Kidney (tissue), 13 donors: ENCODE measurements at regions not wholly inside any gene's neighbourhood (a gene's known extent, or its start where the extent isn't known, plus 50 kb on each side); places are given as distances from the start of the nearest gene placed in this dataset.

Source experiments
- DNase-seq, 5 donors: peaks; one replicate each; pipeline ENCODE4 v3.0.0-alpha.2; 2013 to 2020
- FAIRE-seq: peaks from 2 replicates; lab custom pipeline; 2012; peaks lifted over from hg19 to GRCh38; lab: Jason Lieb, UNC
- H3K27ac ChIP-seq, 2 donors: one replicate each; pipeline ENCODE4 v1.7.0; 2013; ENCODE audit warnings: low read depth in 2 of 2, low read length in 2 of 2, inconsistent platforms in 1 of 2
- H3K27me3 ChIP-seq: one replicate; pipeline ENCODE4 v1.7.1; 2013; ENCODE audit warnings: low read length, inconsistent platforms; ENCODE audit not compliant: control insufficient read depth, insufficient read depth
- H3K36me3 ChIP-seq, 3 donors: one replicate each; pipeline versions ENCODE4 v1.7.0 to v1.7.1; 2013; ENCODE audit warnings: low read length in 3 of 3, control low read depth in 1 of 3, inconsistent platforms in 1 of 3; ENCODE audit not compliant: insufficient read depth in 3 of 3, control insufficient read depth in 2 of 3
- H3K4me1 ChIP-seq, 3 donors: one replicate each; pipeline versions ENCODE4 v1.7.0 to v1.7.1; 2013; ENCODE audit warnings: low read length in 3 of 3, inconsistent platforms in 1 of 3, low read depth in 1 of 3; ENCODE audit not compliant: control insufficient read depth in 2 of 3, insufficient read depth in 2 of 3
- H3K4me3 ChIP-seq, 3 donors: one replicate each; pipeline versions ENCODE4 v1.7.0 to v1.8.1; 2013; ENCODE audit warnings: low read length in 3 of 3, control low read depth in 1 of 3, inconsistent platforms in 1 of 3
- H3K9ac ChIP-seq, 3 donors: one replicate each; pipeline versions ENCODE4 v1.7.0 to v1.7.1; 2013; ENCODE audit warnings: low read length in 3 of 3, control low read depth in 1 of 3, inconsistent platforms in 1 of 3
- H3K9me3 ChIP-seq, 3 donors: one replicate each; pipeline versions ENCODE4 v1.7.0 to v1.7.1; 2013; ENCODE audit warnings: low read length in 3 of 3, control low read depth in 1 of 3, inconsistent platforms in 1 of 3; ENCODE audit not compliant: control insufficient read depth in 2 of 3, insufficient read depth in 1 of 3
- CTCF ChIP-seq: IDR thresholded peaks from 3 replicates; pipeline ENCODE4 v1.5.1; 2012; ENCODE audit warnings: mild to moderate bottlenecking, moderate library complexity, borderline replicate concordance; ENCODE audit not compliant: insufficient read depth; ENCODE audit errors: extremely low read depth
- intact Hi-C: fragments of 100-400 bp; cut with DNase I; formaldehyde crosslinking; loops from one replicate; pipeline ENCODE4 v1.11.1; 2022
- donor health status: control.
- donor health status: control.
- donor health status: control.
- donor health status: control.
- donor health status: control.
- donor health status: DM: yes; HTN: yes; CAD: no.
- donor health status: Normal renal cell carcinoma (clear cell type).

GRCh38 chr5:130427222-130427955 is 523.1 kb downstream of the CHSY3 start:
- no peak for DNase-seq
- no peaks in the 10 kb centered on the region for H3K4me1 ChIP-seq
- no peak overlapping the region for H3K27ac ChIP-seq
- H3K27me3 ChIP-seq, result no peaks in the 10 kb centered on the region
- no peak overlapping the region for H3K9ac ChIP-seq
- intact Hi-C loops, result no loop called here
- no peaks in the 10 kb centered on the region for H3K36me3 ChIP-seq
- no peak for FAIRE-seq
- no peak for TF ChIP-seq CTCF
- H3K9me3 ChIP-seq, result no peaks in the 10 kb centered on the region
- no peak overlapping the region for H3K4me3 ChIP-seq

- H3K4me1 ChIP-seq, result no peaks in the 10 kb centered on the region
- no peak for TF ChIP-seq CTCF
- H3K9ac ChIP-seq, result no peak overlapping the region
- intact Hi-C loops, result no loop called here
- no peak overlapping the region for H3K4me3 ChIP-seq
- FAIRE-seq (no peak), DNase-seq (no peak)
- no peaks in the 10 kb centered on the region for H3K27me3 ChIP-seq
- no peak overlapping the region for H3K27ac ChIP-seq
- H3K9me3 ChIP-seq, result no peaks in the 10 kb centered on the region
- H3K36me3 ChIP-seq, result no peaks in the 10 kb centered on the region
These were observed 521.2 kb downstream of the CHSY3 start for GRCh38 chr5:130425424-130425823.

- Histone ChIP-seq H3K27ac (no peak overlapping the region), H3K9me3 (no peaks in the 10 kb centered on the region), H3K36me3 (no peaks in the 10 kb centered on the region), H3K4me3 (no peak overlapping the region), H3K9ac (no peak overlapping the region), H3K27me3 (no peaks in the 10 kb centered on the region), H3K4me1 (no peaks in the 10 kb centered on the region)
- DNase-seq, result no peak
- FAIRE-seq, result no peak
- intact Hi-C loops, result no loop called here
- TF ChIP-seq CTCF, result no peak
These were observed 520.1 kb downstream of the CHSY3 start for GRCh38 chr5:130424341-130424740.

- Histone ChIP-seq H3K9me3 (no peaks in the 10 kb centered on the region), H3K4me3 (no peak overlapping the region), H3K27me3 (no peaks in the 10 kb centered on the region), H3K9ac (no peak overlapping the region), H3K4me1 (no peaks in the 10 kb centered on the region), H3K36me3 (no peaks in the 10 kb centered on the region), H3K27ac (no peak overlapping the region)
- DNase-seq, result no peak
- no peak for TF ChIP-seq CTCF
- intact Hi-C loops, result no loop called here
- FAIRE-seq, result no peak
These were observed 498.6 kb downstream of the CHSY3 start for GRCh38 chr5:130402906-130403305.
